Neural progenitor cell (in vitro differentiated cells): ENCODE measurements at regions not wholly inside any gene's neighbourhood (a gene's known extent, or its start where the extent isn't known, plus 50 kb on each side); places are given as distances from the start of the nearest gene placed in this dataset.

Experiments used
- DNase-seq: peaks from one replicate; pipeline ENCODE4 v3.0.0-alpha.2; 2016; ENCODE audit warnings: low spot score
- H2AFZ ChIP-seq: fragments of 200-600 bp; sonication (generic); replicated peaks from 2 replicates; pipeline ENCODE4 v1.6.1; 2016; ENCODE audit warnings: antibody characterized with exemption
- H3F3A ChIP-seq: fragments of 200-600 bp; sonication (generic); 2 replicates; pipeline ENCODE4 v1.6.1; 2016; ENCODE audit warnings: antibody characterized with exemption, low read depth
- H3K27ac ChIP-seq: fragments of 200-600 bp; sonication (generic); 2 replicates; pipeline ENCODE4 v1.5.1; 2016; ENCODE audit warnings: mild to moderate bottlenecking
- H3K27me3 ChIP-seq: fragments of 200-600 bp; sonication (generic); 2 replicates; pipeline ENCODE4 v1.6.1; 2016; ENCODE audit warnings: mild to moderate bottlenecking, moderate library complexity
- H3K36me3 ChIP-seq: fragments of 200-600 bp; sonication (generic); 2 replicates; pipeline ENCODE4 v1.5.1; 2016
- H3K4me1 ChIP-seq: fragments of 200-600 bp; sonication (generic); 2 replicates; pipeline ENCODE4 v1.6.1; 2016; ENCODE audit warnings: mixed run types
- H3K4me2 ChIP-seq: fragments of 200-600 bp; sonication (generic); 2 replicates; pipeline ENCODE4 v1.6.1; 2016
- H3K4me3 ChIP-seq: fragments of 200-600 bp; sonication (generic); 2 replicates; pipeline ENCODE4 v1.5.1; 2016
- H3K79me2 ChIP-seq: fragments of 200-600 bp; sonication (generic); 2 replicates; pipeline ENCODE4 v1.6.1; 2016; ENCODE audit warnings: low read depth
- H3K9ac ChIP-seq: fragments of 200-600 bp; sonication (generic); 2 replicates; pipeline ENCODE4 v1.6.1; 2016
- H3K9me3 ChIP-seq: fragments of 200-600 bp; sonication (generic); 2 replicates; pipeline ENCODE4 v1.5.1; 2016; ENCODE audit warnings: low read depth
- H4K20me1 ChIP-seq: fragments of 200-600 bp; sonication (generic); 2 replicates; pipeline ENCODE4 v1.6.1; 2016; ENCODE audit warnings: low read depth
- H3K27ac Mint-ChIP-seq: 3 replicates; pipeline ENCODE4 v1.8.0; 2021; ENCODE audit warnings: mixed read lengths
- H3K27me3 Mint-ChIP-seq: 2 replicates; pipeline ENCODE4 v1.8.0; 2022; ENCODE audit warnings: low read depth, mild to moderate bottlenecking, inconsistent platforms, moderate library complexity, mixed read lengths; ENCODE audit not compliant: insufficient read depth
- H3K36me3 Mint-ChIP-seq: 3 replicates; pipeline ENCODE4 v1.8.0; 2021; ENCODE audit warnings: mixed read lengths
- H3K4me1 Mint-ChIP-seq: 3 replicates; pipeline ENCODE4 v1.8.0; 2021; ENCODE audit warnings: mixed read lengths
- H3K4me3 Mint-ChIP-seq: 3 replicates; pipeline ENCODE4 v1.8.0; 2021; ENCODE audit warnings: mild to moderate bottlenecking, moderate library complexity, mixed read lengths
- H3K9me3 Mint-ChIP-seq: 3 replicates; pipeline ENCODE4 v1.8.0; 2020; ENCODE audit warnings: mixed read lengths
- CTCF ChIP-seq: fragments of 200-600 bp; sonication (generic); IDR thresholded peaks from 2 replicates; pipeline ENCODE4 v1.5.1; 2017; ENCODE audit warnings: antibody characterized with exemption, mild to moderate bottlenecking
- EZH2 ChIP-seq: fragments of 200-600 bp; sonication (generic); IDR thresholded peaks from 2 replicates; pipeline ENCODE4 v1.6.1; 2017; ENCODE audit warnings: antibody characterized with exemption, mild to moderate bottlenecking, moderate library complexity
- EZH2phosphoT487 ChIP-seq: fragments of 200-600 bp; sonication (generic); IDR thresholded peaks from 2 replicates; pipeline ENCODE4 v1.6.1; 2017; ENCODE audit warnings: antibody characterized with exemption

GRCh38 chr12:25404955-25405354 lies 148.1 kb downstream of the LMNTD1 start:
- H3K27ac ChIP-seq = no peak overlapping the region
- H3K4me3 ChIP-seq = no peak overlapping the region
- no peaks in the 10 kb centered on the region for H3K36me3 ChIP-seq
- peaks cover 1% of the 10 kb centered on the region for H3K36me3 Mint-ChIP-seq
- H3K4me1 Mint-ChIP-seq = no peaks in the 10 kb centered on the region
- H4K20me1 ChIP-seq = no peaks in the 10 kb centered on the region
- TF ChIP-seq EZH2 (no peak), EZH2phosphoT487 (no peak), CTCF (no peak)
- H2AFZ ChIP-seq = no peak overlapping the region
- no peak overlapping the region for H3K27ac Mint-ChIP-seq
- H3K9ac ChIP-seq = no peak overlapping the region
- H3K27me3 Mint-ChIP-seq = peaks cover 2% of the 10 kb centered on the region
- no peaks in the 10 kb centered on the region for H3F3A ChIP-seq
- no peaks in the 10 kb centered on the region for H3K79me2 ChIP-seq
- no peaks in the 10 kb centered on the region for H3K27me3 ChIP-seq
- H3K4me1 ChIP-seq = no peaks in the 10 kb centered on the region
- peak; percentile 13 for DNase-seq
- no peak overlapping the region for H3K4me2 ChIP-seq
- H3K4me3 Mint-ChIP-seq = no peak overlapping the region
- peaks cover 25% of the 10 kb centered on the region for H3K9me3 Mint-ChIP-seq
- no peaks in the 10 kb centered on the region for H3K9me3 ChIP-seq

- Mint-ChIP-seq H3K4me3 (no peak overlapping the region), H3K9me3 (peaks cover 38% of the 10 kb centered on the region), H3K27ac (no peak overlapping the region), H3K27me3 (peaks cover 16% of the 10 kb centered on the region), H3K36me3 (peaks cover 1% of the 10 kb centered on the region), H3K4me1 (peaks cover 9% of the 10 kb centered on the region)
- TF ChIP-seq EZH2phosphoT487 (no peak), CTCF (no peak), EZH2 (no peak)
- Histone ChIP-seq H3K9ac (no peak overlapping the region), H3K79me2 (no peaks in the 10 kb centered on the region), H3K4me3 (no peak overlapping the region), H4K20me1 (no peaks in the 10 kb centered on the region), H3K9me3 (no peaks in the 10 kb centered on the region), H3K27me3 (no peaks in the 10 kb centered on the region), H3K4me1 (no peaks in the 10 kb centered on the region), H3K36me3 (no peaks in the 10 kb centered on the region), H3K27ac (no peak overlapping the region), H3F3A (no peaks in the 10 kb centered on the region), H3K4me2 (no peak overlapping the region), H2AFZ (no peak overlapping the region)
- no peak for DNase-seq
Measured at GRCh38 chr12:25401547-25402345, 151.0 kb upstream of the KRAS start.

- no peak overlapping the region for H3K4me3 ChIP-seq
- no peak overlapping the region for H3K4me2 ChIP-seq
- H3K79me2 ChIP-seq = no peaks in the 10 kb centered on the region
- H3K4me1 ChIP-seq = no peaks in the 10 kb centered on the region
- no peak overlapping the region for H3K27ac ChIP-seq
- H2AFZ ChIP-seq = no peak overlapping the region
- TF ChIP-seq EZH2 = no peak
- no peak for TF ChIP-seq EZH2phosphoT487
- TF ChIP-seq CTCF = no peak
- H3K9me3 Mint-ChIP-seq = peaks cover 27% of the 10 kb centered on the region
- H3K4me1 Mint-ChIP-seq = peaks cover 16% of the 10 kb centered on the region
- no peak overlapping the region for H3K27ac Mint-ChIP-seq
- H3K27me3 ChIP-seq = no peaks in the 10 kb centered on the region
- H3F3A ChIP-seq = no peaks in the 10 kb centered on the region
- H3K36me3 ChIP-seq = no peaks in the 10 kb centered on the region
- H3K27me3 Mint-ChIP-seq = peaks cover 20% of the 10 kb centered on the region
- no peak overlapping the region for H3K4me3 Mint-ChIP-seq
- H3K9ac ChIP-seq = no peak overlapping the region
- peak; percentile 12 for DNase-seq
- no peaks in the 10 kb centered on the region for H4K20me1 ChIP-seq
- no peaks in the 10 kb centered on the region for H3K9me3 ChIP-seq
- peaks cover 1% of the 10 kb centered on the region for H3K36me3 Mint-ChIP-seq
Measured at GRCh38 chr12:25397001-25397400, 146.3 kb upstream of the KRAS start.
